ENCODE measurements at regions not wholly inside any gene's neighbourhood (a gene's known extent, or its start where the extent isn't known, plus 50 kb on each side); places are given as distances from the start of the nearest gene placed in this dataset.

GRCh38 chr10:31132681-31133244, 101.1 kb upstream of the ZNF438 start:
- TF ChIP-seq CTCF (IDR thresholded peaks at IDR 0.05) (no peak), POLR2A (IDR thresholded peaks at IDR 0.05) (no peak)

Measured in adrenal gland (tissue), 5 donors.